ENCODE measurements at regions not wholly inside any gene's neighbourhood (a gene's known extent, or its start where the extent isn't known, plus 50 kb on each side); places are given as distances from the start of the nearest gene placed in this dataset.

- ATAC-seq = no peak
- H3K4me3 Mint-ChIP-seq = no peak overlapping the region
- DNase-seq = no peak
- POLR2A ChIA-PET = no interaction called here
- H3K36me3 Mint-ChIP-seq = no peaks in the 10 kb centered on the region
- peaks cover 0 to 4% (median under 1%) of the 10 kb centered on the region in 5 donors for H3K27me3 Mint-ChIP-seq
- H3K9me3 Mint-ChIP-seq = no peaks in the 10 kb centered on the region
- no peak overlapping the region for H3K27ac Mint-ChIP-seq
- peaks cover 0 to 5% (median 0%) of the 10 kb centered on the region in 4 donors for H3K4me1 Mint-ChIP-seq
Observed at GRCh38 chr10:124346831-124347230, 71.9 kb downstream of the OAT start.

- no peak overlapping the region for H3K27ac Mint-ChIP-seq
- POLR2A ChIA-PET = no interaction called here
- H3K9me3 Mint-ChIP-seq = no peaks in the 10 kb centered on the region
- ATAC-seq (no peak), DNase-seq (no peak)
- H3K4me1 Mint-ChIP-seq = peaks cover 0 to 16% (median 1%) of the 10 kb centered on the region in 4 donors
- peaks cover 0 to 6% (median 2%) of the 10 kb centered on the region in 5 donors for H3K27me3 Mint-ChIP-seq
- H3K4me3 Mint-ChIP-seq = no peak overlapping the region
- H3K36me3 Mint-ChIP-seq = no peaks in the 10 kb centered on the region
Observed at GRCh38 chr10:124345521-124345920, 73.2 kb downstream of the OAT start.

- no peak overlapping the region for H3K27ac Mint-ChIP-seq
- no peaks in the 10 kb centered on the region for H3K36me3 Mint-ChIP-seq
- peaks cover 0 to 6% (median 2%) of the 10 kb centered on the region in 5 donors for H3K27me3 Mint-ChIP-seq
- POLR2A ChIA-PET = no interaction called here
- ATAC-seq = no peak
- H3K4me3 Mint-ChIP-seq = no peak overlapping the region
- H3K9me3 Mint-ChIP-seq = no peaks in the 10 kb centered on the region
- peaks cover 0 to 18% (median 1%) of the 10 kb centered on the region in 4 donors for H3K4me1 Mint-ChIP-seq
- no peak for DNase-seq
Observed at GRCh38 chr10:124344931-124345330, 73.8 kb downstream of the OAT start.

- no peak overlapping the region for H3K4me3 Mint-ChIP-seq
- H3K27me3 Mint-ChIP-seq = peaks cover 0 to 4% (median 2%) of the 10 kb centered on the region in 5 donors
- DNase-seq (no peak), ATAC-seq (no peak)
- H3K27ac Mint-ChIP-seq = peak overlapping the region in 1 of 10 donors; percentile 7
- H3K36me3 Mint-ChIP-seq = no peaks in the 10 kb centered on the region
- POLR2A ChIA-PET = no interaction called here
- H3K9me3 Mint-ChIP-seq = no peaks in the 10 kb centered on the region
- H3K4me1 Mint-ChIP-seq = peaks cover 0 to 18% (median 1%) of the 10 kb centered on the region in 4 donors
Observed at GRCh38 chr10:124344266-124344590, 74.5 kb downstream of the OAT start.

GRCh38 chr10:124343351-124344265 is 75.1 kb downstream of the OAT start:
- no peaks in the 10 kb centered on the region for H3K9me3 Mint-ChIP-seq
- peak overlapping the region in 1 of 10 donors; percentile 45 for H3K27ac Mint-ChIP-seq
- H3K36me3 Mint-ChIP-seq = no peaks in the 10 kb centered on the region
- peaks cover 0 to 18% (median 1%) of the 10 kb centered on the region in 4 donors for H3K4me1 Mint-ChIP-seq
- POLR2A ChIA-PET = no interaction called here
- H3K4me3 Mint-ChIP-seq = no peak overlapping the region
- DNase-seq (no peak), ATAC-seq (no peak)
- peaks cover 0 to 4% (median 2%) of the 10 kb centered on the region in 5 donors for H3K27me3 Mint-ChIP-seq

GRCh38 chr10:124342821-124343170 is 75.9 kb downstream of the OAT start:
- Mint-ChIP-seq H3K4me1 (peaks cover 0 to 18% (median 1%) of the 10 kb centered on the region in 4 donors), H3K36me3 (no peaks in the 10 kb centered on the region), H3K9me3 (no peaks in the 10 kb centered on the region), H3K27ac (no peak overlapping the region), H3K4me3 (peak overlapping the region in 1 of 10 donors; percentile 26), H3K27me3 (peaks cover 0 to 4% (median 2%) of the 10 kb centered on the region in 5 donors)
- ATAC-seq = no peak
- DNase-seq = no peak
- POLR2A ChIA-PET = no interaction called here

- H3K27ac Mint-ChIP-seq = peak overlapping the region in 2 of 10 donors; percentile 31 to 55
- DNase-seq (no peak), ATAC-seq (no peak)
- no peaks in the 10 kb centered on the region for H3K36me3 Mint-ChIP-seq
- no peak overlapping the region for H3K4me3 Mint-ChIP-seq
- peaks cover 0 to 18% (median 1%) of the 10 kb centered on the region in 4 donors for H3K4me1 Mint-ChIP-seq
- POLR2A ChIA-PET = no interaction called here
- no peaks in the 10 kb centered on the region for H3K9me3 Mint-ChIP-seq
- H3K27me3 Mint-ChIP-seq = peaks cover 0 to 4% (median 2%) of the 10 kb centered on the region in 5 donors
Observed at GRCh38 chr10:124342136-124342820, 76.4 kb downstream of the OAT start.

- H3K4me1 Mint-ChIP-seq = peaks cover 0 to 18% (median 1%) of the 10 kb centered on the region in 4 donors
- DNase-seq (peak in 1 of 10 donors; percentile 13), ATAC-seq (peak; percentile 27 to 28)
- H3K36me3 Mint-ChIP-seq = no peaks in the 10 kb centered on the region
- POLR2A ChIA-PET = no interaction called here
- peak overlapping the region in 2 of 10 donors; percentile 31 to 73 for H3K27ac Mint-ChIP-seq
- no peak overlapping the region for H3K4me3 Mint-ChIP-seq
- H3K9me3 Mint-ChIP-seq = no peaks in the 10 kb centered on the region
- peaks cover 0 to 4% (median 2%) of the 10 kb centered on the region in 5 donors for H3K27me3 Mint-ChIP-seq
Observed at GRCh38 chr10:124341768-124342135, 77.0 kb downstream of the OAT start.

GRCh38 chr10:124340033-124340760 is 78.5 kb downstream of the OAT start:
- peaks cover 0 to 18% (median 1%) of the 10 kb centered on the region in 4 donors for H3K4me1 Mint-ChIP-seq
- H3K4me3 Mint-ChIP-seq = no peak overlapping the region
- peak overlapping the region in 1 of 10 donors; percentile 11 for H3K27ac Mint-ChIP-seq
- H3K27me3 Mint-ChIP-seq = peaks cover 0 to 4% (median 2%) of the 10 kb centered on the region in 5 donors
- POLR2A ChIA-PET = no interaction called here
- H3K36me3 Mint-ChIP-seq = no peaks in the 10 kb centered on the region
- H3K9me3 Mint-ChIP-seq = no peaks in the 10 kb centered on the region
- no peak for DNase-seq
- ATAC-seq = no peak

GRCh38 chr10:124339119-124340032 is 79.3 kb downstream of the OAT start:
- peak overlapping the region in 1 of 10 donors; percentile 10 for H3K27ac Mint-ChIP-seq

GRCh38 chr10:124338276-124338925 is 80.3 kb downstream of the OAT start:
- Mint-ChIP-seq H3K9me3 (peaks cover 0 to 3% (median 0%) of the 10 kb centered on the region in 9 donors), H3K27ac (no peak overlapping the region), H3K4me3 (no peak overlapping the region), H3K27me3 (peaks cover 0 to 4% (median 2%) of the 10 kb centered on the region in 5 donors), H3K4me1 (peaks cover 0 to 18% (median 1%) of the 10 kb centered on the region in 4 donors), H3K36me3 (no peaks in the 10 kb centered on the region)
- DNase-seq = no peak
- POLR2A ChIA-PET = interaction anchor here (0.6 kb wide), 1 partner anchor 318 kb away, joined by 3 read pairs; no protein-coding TSS in a partner anchor
- ATAC-seq = no peak

More at GRCh38 chr10:124339119-124340032, 79.3 kb downstream of the OAT start:
- POLR2A ChIA-PET = no interaction called here
- Mint-ChIP-seq H3K36me3 (no peaks in the 10 kb centered on the region), H3K4me3 (no peak overlapping the region), H3K9me3 (peaks cover 0 to 2% (median 0%) of the 10 kb centered on the region in 9 donors), H3K4me1 (peaks cover 0 to 18% (median 1%) of the 10 kb centered on the region in 4 donors), H3K27me3 (peaks cover 0 to 4% (median 2%) of the 10 kb centered on the region in 5 donors)
- ATAC-seq (no peak), DNase-seq (no peak)
